ENCODE measurements at regions not wholly inside any gene's neighbourhood (a gene's known extent, or its start where the extent isn't known, plus 50 kb on each side); places are given as distances from the start of the nearest gene placed in this dataset.

GRCh38 chr4:151605215-151605614 lies 155.6 kb downstream of the GATB start:
- no TSS peak for BruUV-seq (replicated peaks)
- intact Hi-C loops (cut with micrococcal nuclease) = loop anchor here (5.0 kb wide), 1 partner anchor 488 kb away; no protein-coding TSS in a partner anchor
- CTCF ChIA-PET (ENCODE audit: low intra/inter-chr PET ratio) = interaction anchor here (0.8 kb wide), 1 partner anchor 74 kb away, joined by 3 read pairs; no protein-coding TSS in a partner anchor

GRCh38 chr4:151606061-151606460 lies 154.7 kb downstream of the GATB start:
- POLR2A ChIA-PET = interaction anchor here (0.5 kb wide), 1 partner anchor 320 kb away, joined by 3 read pairs; no protein-coding TSS in a partner anchor
- FAIRE-seq (no peak), DNase-seq (ENCODE audit: extremely low read depth in 1 of 4, low spot score in 3 of 4) (no peak), ATAC-seq (no peak)
- CTCF ChIA-PET (ENCODE audit: low intra/inter-chr PET ratio) = interaction anchor here (0.8 kb wide), 1 partner anchor 75 kb away, joined by 3 read pairs; no protein-coding TSS in a partner anchor
- Histone ChIP-seq H3K27me3 (ENCODE audit: control insufficient read depth in 2 of 2, insufficient read depth in 2 of 2, low read length in 2 of 2) (0 out of 5 replicates have a peak, but pooled peaks cover 0 to 5% of the 10 kb centered on the region in 2 experiments), H3K4me3 (no peak overlapping the region), H3K4me1 (replicated peaks in 1 of 2; ENCODE audit: control insufficient read depth in 2 of 2, insufficient read depth in 2 of 2, low read length in 2 of 2) (no peaks in the 10 kb centered on the region), H2AFZ (ENCODE audit: low read depth, low read length) (no peak overlapping the region), H3K9me1 (ENCODE audit: control insufficient read depth, insufficient read depth, low read length) (no peaks in the 10 kb centered on the region), H3K9me3 (replicated peaks; ENCODE audit: control insufficient read depth, insufficient read depth, low read depth, low read length) (no peaks in the 10 kb centered on the region), H3K79me2 (ENCODE audit: control insufficient read depth, insufficient read depth, low read length) (no peaks in the 10 kb centered on the region), H3K27ac (ENCODE audit: extremely low read depth, low read depth, low read length) (no peak overlapping the region), H3K4me2 (ENCODE audit: insufficient read depth, low read length) (no peak overlapping the region), H3K36me3 (ENCODE audit: control insufficient read depth, insufficient read depth, low read length) (no peaks in the 10 kb centered on the region), H4K20me1 (replicated peaks; ENCODE audit: control insufficient read depth, insufficient read depth, low read length) (no peaks in the 10 kb centered on the region), H3K9ac (ENCODE audit: insufficient read depth in 1 of 2, low read depth in 2 of 2, low read length in 2 of 2) (no peak overlapping the region)
- WGBS (ENCODE audit: insufficient coverage, low coverage, missing lambda C conversion rate) = 0% methylated on average over 5 of the region's 5 CpGs
- no peak for TF ChIP-seq E2F5 (CRISPR knock-in tag; IDR thresholded peaks at IDR 0.05)
- TF ChIP-seq CHD1 (IDR thresholded peaks at IDR 0.05; ENCODE audit: low read length) = no peak
- intact Hi-C loops (cut with micrococcal nuclease) = loop anchor here (5.0 kb wide), 1 partner anchor 489 kb away; no protein-coding TSS in a partner anchor
- no TSS peak for BruUV-seq (replicated peaks)
- in situ Hi-C loops (cut with MboI) = no loop called here

More at GRCh38 chr4:151605215-151605614, 155.6 kb downstream of the GATB start:
- no peaks in the 10 kb centered on the region for H3K4me1 ChIP-seq (replicated peaks in 1 of 2; ENCODE audit: control insufficient read depth in 2 of 2, insufficient read depth in 2 of 2, low read length in 2 of 2)
- TF ChIP-seq ZNF444 (CRISPR knock-in tag; IDR thresholded peaks at IDR 0.05) (no peak), ZNF408 (CRISPR knock-in tag; IDR thresholded peaks at IDR 0.05; ENCODE audit: low read depth) (no peak), FOXJ3 (CRISPR knock-in tag; IDR thresholded peaks at IDR 0.05) (no peak)
- no peaks in the 10 kb centered on the region for H3K9me3 ChIP-seq (replicated peaks; ENCODE audit: control insufficient read depth, insufficient read depth, low read depth, low read length)
- no peaks in the 10 kb centered on the region for H3K9me1 ChIP-seq (ENCODE audit: control insufficient read depth, insufficient read depth, low read length)
- no peak for ATAC-seq
- H3K9ac ChIP-seq (ENCODE audit: insufficient read depth in 1 of 2, low read depth in 2 of 2, low read length in 2 of 2) = no peak overlapping the region
- in situ Hi-C loops (cut with MboI) = no loop called here
- FAIRE-seq = no peak
- DNase-seq (ENCODE audit: extremely low read depth in 1 of 4, low spot score in 3 of 4) = no peak
- H3K27ac ChIP-seq (ENCODE audit: extremely low read depth, low read depth, low read length) = no peak overlapping the region
- no peak overlapping the region for H3K4me2 ChIP-seq (ENCODE audit: insufficient read depth, low read length)
- H3K27me3 ChIP-seq (ENCODE audit: control insufficient read depth in 2 of 2, insufficient read depth in 2 of 2, low read length in 2 of 2) = 0 out of 5 replicates have a peak, but pooled peaks cover 0 to 5% of the 10 kb centered on the region in 2 experiments
- H3K36me3 ChIP-seq (ENCODE audit: control insufficient read depth, insufficient read depth, low read length) = no peaks in the 10 kb centered on the region
- H2AFZ ChIP-seq (ENCODE audit: low read depth, low read length) = no peak overlapping the region
- no peaks in the 10 kb centered on the region for H3K79me2 ChIP-seq (ENCODE audit: control insufficient read depth, insufficient read depth, low read length)
- POLR2A ChIA-PET = no interaction called here
- H4K20me1 ChIP-seq (replicated peaks; ENCODE audit: control insufficient read depth, insufficient read depth, low read length) = no peaks in the 10 kb centered on the region
- no peak overlapping the region for H3K4me3 ChIP-seq
- WGBS (ENCODE audit: insufficient coverage, low coverage, missing lambda C conversion rate) = 0% methylated on average over 2 of the region's 2 CpGs
